Stomach (tissue), 4 donors: ENCODE measurements at regions not wholly inside any gene's neighbourhood (a gene's known extent, or its start where the extent isn't known, plus 50 kb on each side); places are given as distances from the start of the nearest gene placed in this dataset.

Experiments
- CTCF ChIP-seq, 7 experiments: fragments of 450-650 bp in 4 of 7; fragments of 200-600 bp in 3 of 7; sonication (generic) in 3 of 7; IDR thresholded peaks; one replicate each; pipeline ENCODE4 v1.5.1; 2016 to 2019; ENCODE audit warnings: antibody characterized with exemption in 7 of 7, control low read depth in 2 of 7, mild to moderate bottlenecking in 1 of 7
- POLR2A ChIP-seq, 4 donors: fragments of 450-650 bp; IDR thresholded peaks; one replicate each; pipeline ENCODE4 v1.6.1; 2016; ENCODE audit warnings: antibody characterized with exemption in 4 of 4, control low read depth in 2 of 4, mild to moderate bottlenecking in 1 of 4, moderate library complexity in 1 of 4

- no peak for TF ChIP-seq CTCF (IDR thresholded peaks at IDR 0.05)
- TF ChIP-seq POLR2A (IDR thresholded peaks at IDR 0.05), result no peak
These were observed 563.3 kb upstream of the ADGRB3 start for GRCh38 chr6:68071740-68072139.
